ENCODE measurements at regions not wholly inside any gene's neighbourhood (a gene's known extent, or its start where the extent isn't known, plus 50 kb on each side); places are given as distances from the start of the nearest gene placed in this dataset.

- H3K4me1 ChIP-seq, result no peaks in the 10 kb centered on the region
- DNase-seq (no peak), ATAC-seq (no peak)
- no peaks in the 10 kb centered on the region for H3K36me3 ChIP-seq (replicated peaks in 1 of 2; ENCODE audit: insufficient read depth in 1 of 2, low read depth in 2 of 2)
- H3K27ac ChIP-seq, result no peak overlapping the region
- H3K4me3 ChIP-seq, result no peak overlapping the region
- intact Hi-C loops (cut with DNase I), result no loop called here
- no peak for TF ChIP-seq POLR2A (IDR thresholded peaks at IDR 0.05)
- no peak for TF ChIP-seq CTCF (IDR thresholded peaks at IDR 0.05)
- no peaks in the 10 kb centered on the region for H3K27me3 ChIP-seq
- H3K9me3 ChIP-seq, result no peaks in the 10 kb centered on the region
- WGBS, 2 donors, result 58 to 70% methylated on average over 6 of the region's 6 CpGs
These were observed 1034.5 kb upstream of the EEF2KMT start for GRCh38 chr16:6132121-6132520.

GRCh38 chr16:6131526-6132050 lies 1034.0 kb upstream of the EEF2KMT start:
- no peak for TF ChIP-seq POLR2A (IDR thresholded peaks at IDR 0.05)
- TF ChIP-seq CTCF (IDR thresholded peaks at IDR 0.05), result no peak
- Histone ChIP-seq H3K4me3 (no peak overlapping the region), H3K4me1 (no peaks in the 10 kb centered on the region), H3K9me3 (no peaks in the 10 kb centered on the region), H3K27ac (no peak overlapping the region), H3K27me3 (no peaks in the 10 kb centered on the region), H3K36me3 (replicated peaks in 1 of 2; ENCODE audit: insufficient read depth in 1 of 2, low read depth in 2 of 2) (no peaks in the 10 kb centered on the region)
- 50 to 62% methylated on average over 5 of the region's 5 CpGs for WGBS, 2 donors
- intact Hi-C loops (cut with DNase I), result no loop called here
- DNase-seq (no peak), ATAC-seq (no peak)

GRCh38 chr16:6125483-6126259 lies 1028.1 kb upstream of the EEF2KMT start:
- DNase-seq (no peak), ATAC-seq (no peak)
- TF ChIP-seq CTCF (IDR thresholded peaks at IDR 0.05), result no peak
- no peak for TF ChIP-seq POLR2A (IDR thresholded peaks at IDR 0.05)
- H3K36me3 ChIP-seq (replicated peaks in 1 of 2; ENCODE audit: insufficient read depth in 1 of 2, low read depth in 2 of 2), result no peaks in the 10 kb centered on the region
- no peaks in the 10 kb centered on the region for H3K27me3 ChIP-seq
- H3K4me3 ChIP-seq, result no peak overlapping the region
- 65 to 71% methylated on average over 8 of the region's 8 CpGs for WGBS, 2 donors
- H3K27ac ChIP-seq, result no peak overlapping the region
- no peaks in the 10 kb centered on the region for H3K9me3 ChIP-seq
- no peaks in the 10 kb centered on the region for H3K4me1 ChIP-seq
- intact Hi-C loops (cut with DNase I), result no loop called here

GRCh38 chr16:6124136-6124535 lies 1026.5 kb upstream of the EEF2KMT start:
- intact Hi-C loops (cut with DNase I), result no loop called here
- H3K9me3 ChIP-seq, result no peaks in the 10 kb centered on the region
- DNase-seq (no peak), ATAC-seq (no peak)
- H3K4me1 ChIP-seq, result no peaks in the 10 kb centered on the region
- no peaks in the 10 kb centered on the region for H3K36me3 ChIP-seq (replicated peaks in 1 of 2; ENCODE audit: insufficient read depth in 1 of 2, low read depth in 2 of 2)
- 54 to 73% methylated on average over 1 of the region's 1 CpG for WGBS, 2 donors
- H3K4me3 ChIP-seq, result no peak overlapping the region
- H3K27ac ChIP-seq, result no peak overlapping the region
- TF ChIP-seq POLR2A (IDR thresholded peaks at IDR 0.05), result no peak
- no peak for TF ChIP-seq CTCF (IDR thresholded peaks at IDR 0.05)
- H3K27me3 ChIP-seq, result no peaks in the 10 kb centered on the region

GRCh38 chr16:6122401-6122800 lies 1024.8 kb upstream of the EEF2KMT start:
- TF ChIP-seq CTCF (IDR thresholded peaks at IDR 0.05) (no peak), POLR2A (IDR thresholded peaks at IDR 0.05) (no peak)
- no peak for DNase-seq
- Histone ChIP-seq H3K4me1 (no peaks in the 10 kb centered on the region), H3K9me3 (no peaks in the 10 kb centered on the region), H3K36me3 (replicated peaks in 1 of 2; ENCODE audit: insufficient read depth in 1 of 2, low read depth in 2 of 2) (no peaks in the 10 kb centered on the region), H3K27ac (no peak overlapping the region), H3K27me3 (no peaks in the 10 kb centered on the region), H3K4me3 (no peak overlapping the region)
- intact Hi-C loops (cut with DNase I), result no loop called here
- no peak for ATAC-seq
- WGBS, 2 donors, result 26 to 42% methylated on average over 5 of the region's 5 CpGs
